Panc1 (cell line): ENCODE measurements at regions not wholly inside any gene's neighbourhood (a gene's known extent, or its start where the extent isn't known, plus 50 kb on each side); places are given as distances from the start of the nearest gene placed in this dataset.

Experiments
- ATAC-seq: fragments of 200-7000 bp; cut with Tn5 transposase; 2 replicates; pipeline ENCODE4 v1.9.1; 2020; ENCODE audit warnings: mild to moderate bottlenecking, moderate library complexity
- BruUV-seq: library from RNA; stranded (reverse); fragments of 400-500 nt; replicated peaks from 2 replicates; lab custom pipeline; 2021; lab: Mats Ljungman, UMichigan
- CTCF ChIA-PET: fragments of 300-600 bp; sonication (Branson Sonifier 250); formaldehyde crosslinking; loops from one replicate; lab custom pipeline; 2022; ENCODE audit warnings: antibody characterized with exemption; lab: Charles Lee
- POLR2A ChIA-PET: fragments of 300-600 bp; sonication (Branson Sonifier 250); formaldehyde crosslinking; loops from one replicate; lab custom pipeline; 2022; ENCODE audit warnings: antibody characterized with exemption; lab: Charles Lee
- DNase-seq: peaks from one replicate; pipeline ENCODE4 v3.0.0-alpha.2; 2010; ENCODE audit warnings: low read depth, low spot score
- H3K27ac ChIP-seq: 2 replicates; pipeline ENCODE4 v1.5.1; 2011; ENCODE audit warnings: mild to moderate bottlenecking, low read length, inconsistent platforms
- H3K27me3 ChIP-seq: fragments of 200-500 bp; sonication (Bioruptor generic); 2 replicates; pipeline ENCODE4 v1.6.0; 2014; ENCODE audit warnings: low read length, inconsistent platforms; ENCODE audit not compliant: control insufficient read depth, insufficient read depth
- H3K36me3 ChIP-seq: fragments of 200-500 bp; sonication (Bioruptor generic); 2 replicates; pipeline ENCODE4 v1.5.1; 2014; ENCODE audit warnings: inconsistent platforms, mild to moderate bottlenecking, low read length, moderate library complexity; ENCODE audit not compliant: control insufficient read depth, insufficient read depth
- H3K4me1 ChIP-seq: 2 replicates; pipeline ENCODE4 v1.5.1; 2011; ENCODE audit warnings: inconsistent platforms, mild to moderate bottlenecking, low read length, moderate library complexity; ENCODE audit not compliant: control insufficient read depth, insufficient read depth
- H3K4me3 ChIP-seq, 2 experiments: 2 replicates each; pipeline ENCODE4 v1.5.1; 2011 to 2012; ENCODE audit warnings: low read depth in 2 of 2, low read length in 2 of 2, mild to moderate bottlenecking in 2 of 2, inconsistent platforms in 1 of 2, moderate library complexity in 1 of 2
- H3K9me3 ChIP-seq: fragments of 200-500 bp; sonication (Bioruptor generic); 2 replicates; pipeline ENCODE4 v1.5.1; 2014; ENCODE audit warnings: low read depth, mild to moderate bottlenecking, inconsistent platforms, low read length, moderate library complexity; ENCODE audit not compliant: control insufficient read depth, insufficient read depth
- POLR2AphosphoS5 ChIP-seq: IDR thresholded peaks from 2 replicates; pipeline ENCODE4 v1.6.1; 2012; ENCODE audit warnings: mild to moderate bottlenecking, low read depth, low read length, moderate library complexity
- SIN3A ChIP-seq: IDR thresholded peaks from 2 replicates; pipeline ENCODE4 v1.6.1; 2012; ENCODE audit warnings: low read depth, mild to moderate bottlenecking, low read length, moderate library complexity, borderline replicate concordance; ENCODE audit not compliant: insufficient read depth
- TCF7L2 ChIP-seq: IDR thresholded peaks from 2 replicates; pipeline ENCODE4 v1.6.1; 2011; ENCODE audit warnings: mild to moderate bottlenecking, low read depth, low read length, inconsistent platforms
- in situ Hi-C: cut with HindIII; loops from 2 replicates; pipeline ENCODE4 v1.10.0; 2016; ENCODE audit warnings: low sequenced_read_pairs, low pct_unique_long_range_greater_than_20kb
- intact Hi-C: fragments of 100-400 bp; cut with micrococcal nuclease; formaldehyde crosslinking; loops from one replicate; pipeline ENCODE4 v1.10.0; 2022; ENCODE audit not compliant: unreplicated experiment
- TF ChIP-seq, protein P1 (sequence below), 2 experiments: IDR thresholded peaks; 2 replicates each; pipeline ENCODE4 v1.6.1; 2011 to 2012; ENCODE audit warnings: low read depth in 2 of 2, control low read depth in 1 of 2, low read length in 1 of 2, mild to moderate bottlenecking in 1 of 2, moderate library complexity in 1 of 2; ENCODE audit not compliant: insufficient read depth in 1 of 2
- TF ChIP-seq, protein P2 (sequence below): fragments of 450-650 bp; IDR thresholded peaks from 2 replicates; pipeline ENCODE4 v1.5.1; 2017; ENCODE audit warnings: mild to moderate bottlenecking

DNA sequence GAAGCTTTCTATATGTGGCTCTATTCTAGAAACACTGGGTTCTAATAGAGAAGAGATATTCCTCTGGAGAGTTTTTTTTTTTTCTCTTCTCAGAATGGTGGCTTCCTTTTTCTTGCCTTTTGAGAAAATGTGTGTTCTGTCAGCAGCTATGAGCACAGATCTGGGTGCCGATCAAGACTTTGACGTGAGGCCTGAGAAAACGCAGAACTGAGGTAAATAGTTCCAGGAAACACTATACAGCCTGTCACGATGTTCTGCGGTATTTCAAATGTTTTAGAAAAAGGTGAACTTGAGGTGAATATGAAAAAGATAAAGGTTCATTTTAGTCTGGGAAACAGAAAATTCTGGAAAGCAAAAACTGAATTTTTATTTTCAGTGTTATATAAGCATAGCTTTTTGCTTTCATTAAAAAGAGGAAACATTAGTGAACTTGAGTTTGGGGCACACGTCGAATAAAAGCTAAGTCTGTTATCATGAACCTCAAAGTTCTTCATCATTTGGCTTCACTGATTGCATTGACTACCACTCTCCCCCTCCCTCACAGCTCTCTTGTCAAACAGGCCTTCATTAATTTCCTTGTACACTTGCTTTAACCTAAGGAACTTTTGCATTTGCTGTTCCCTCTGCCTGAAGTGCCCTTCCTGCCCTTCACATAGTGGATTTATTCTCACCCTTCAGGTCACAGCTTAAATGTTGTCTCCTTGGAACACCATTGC is 265.1 kb downstream of the NFKBIZ start:
- no peaks in the 10 kb centered on the region for H3K9me3 ChIP-seq
- no peaks in the 10 kb centered on the region for H3K36me3 ChIP-seq
- no peak overlapping the region for H3K4me3 ChIP-seq
- POLR2A ChIA-PET = interaction anchor here (0.6 kb wide), 1 partner anchor 194 kb away, joined by 3 read pairs; no protein-coding TSS in a partner anchor
- intact Hi-C loops (no loop called here), in situ Hi-C loops (no loop called here)
- H3K27ac ChIP-seq = no peak overlapping the region
- TF ChIP-seq, protein P1, sequence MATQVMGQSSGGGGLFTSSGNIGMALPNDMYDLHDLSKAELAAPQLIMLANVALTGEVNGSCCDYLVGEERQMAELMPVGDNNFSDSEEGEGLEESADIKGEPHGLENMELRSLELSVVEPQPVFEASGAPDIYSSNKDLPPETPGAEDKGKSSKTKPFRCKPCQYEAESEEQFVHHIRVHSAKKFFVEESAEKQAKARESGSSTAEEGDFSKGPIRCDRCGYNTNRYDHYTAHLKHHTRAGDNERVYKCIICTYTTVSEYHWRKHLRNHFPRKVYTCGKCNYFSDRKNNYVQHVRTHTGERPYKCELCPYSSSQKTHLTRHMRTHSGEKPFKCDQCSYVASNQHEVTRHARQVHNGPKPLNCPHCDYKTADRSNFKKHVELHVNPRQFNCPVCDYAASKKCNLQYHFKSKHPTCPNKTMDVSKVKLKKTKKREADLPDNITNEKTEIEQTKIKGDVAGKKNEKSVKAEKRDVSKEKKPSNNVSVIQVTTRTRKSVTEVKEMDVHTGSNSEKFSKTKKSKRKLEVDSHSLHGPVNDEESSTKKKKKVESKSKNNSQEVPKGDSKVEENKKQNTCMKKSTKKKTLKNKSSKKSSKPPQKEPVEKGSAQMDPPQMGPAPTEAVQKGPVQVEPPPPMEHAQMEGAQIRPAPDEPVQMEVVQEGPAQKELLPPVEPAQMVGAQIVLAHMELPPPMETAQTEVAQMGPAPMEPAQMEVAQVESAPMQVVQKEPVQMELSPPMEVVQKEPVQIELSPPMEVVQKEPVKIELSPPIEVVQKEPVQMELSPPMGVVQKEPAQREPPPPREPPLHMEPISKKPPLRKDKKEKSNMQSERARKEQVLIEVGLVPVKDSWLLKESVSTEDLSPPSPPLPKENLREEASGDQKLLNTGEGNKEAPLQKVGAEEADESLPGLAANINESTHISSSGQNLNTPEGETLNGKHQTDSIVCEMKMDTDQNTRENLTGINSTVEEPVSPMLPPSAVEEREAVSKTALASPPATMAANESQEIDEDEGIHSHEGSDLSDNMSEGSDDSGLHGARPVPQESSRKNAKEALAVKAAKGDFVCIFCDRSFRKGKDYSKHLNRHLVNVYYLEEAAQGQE (IDR thresholded peaks at IDR 0.05; ENCODE audit: insufficient read depth in 1 of 2, low read depth in 2 of 2, low read length in 1 of 2) = no peak
- no peak for TF ChIP-seq TCF7L2
- TF ChIP-seq SIN3A = no peak
- no peak for TF ChIP-seq POLR2AphosphoS5
- TF ChIP-seq, protein P2, sequence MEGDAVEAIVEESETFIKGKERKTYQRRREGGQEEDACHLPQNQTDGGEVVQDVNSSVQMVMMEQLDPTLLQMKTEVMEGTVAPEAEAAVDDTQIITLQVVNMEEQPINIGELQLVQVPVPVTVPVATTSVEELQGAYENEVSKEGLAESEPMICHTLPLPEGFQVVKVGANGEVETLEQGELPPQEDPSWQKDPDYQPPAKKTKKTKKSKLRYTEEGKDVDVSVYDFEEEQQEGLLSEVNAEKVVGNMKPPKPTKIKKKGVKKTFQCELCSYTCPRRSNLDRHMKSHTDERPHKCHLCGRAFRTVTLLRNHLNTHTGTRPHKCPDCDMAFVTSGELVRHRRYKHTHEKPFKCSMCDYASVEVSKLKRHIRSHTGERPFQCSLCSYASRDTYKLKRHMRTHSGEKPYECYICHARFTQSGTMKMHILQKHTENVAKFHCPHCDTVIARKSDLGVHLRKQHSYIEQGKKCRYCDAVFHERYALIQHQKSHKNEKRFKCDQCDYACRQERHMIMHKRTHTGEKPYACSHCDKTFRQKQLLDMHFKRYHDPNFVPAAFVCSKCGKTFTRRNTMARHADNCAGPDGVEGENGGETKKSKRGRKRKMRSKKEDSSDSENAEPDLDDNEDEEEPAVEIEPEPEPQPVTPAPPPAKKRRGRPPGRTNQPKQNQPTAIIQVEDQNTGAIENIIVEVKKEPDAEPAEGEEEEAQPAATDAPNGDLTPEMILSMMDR = no peak
- CTCF ChIA-PET = interaction anchor here (0.6 kb wide), 1 partner anchor 286 kb away, joined by 5 read pairs; no protein-coding TSS in a partner anchor
- BruUV-seq = no TSS peak
- no peaks in the 10 kb centered on the region for H3K4me1 ChIP-seq
- ATAC-seq = no peak
- no peak for DNase-seq
- no peaks in the 10 kb centered on the region for H3K27me3 ChIP-seq

GRCh38 chr3:102122527-102122926 is 273.2 kb downstream of the NFKBIZ start:
- Histone ChIP-seq H3K27ac (no peak overlapping the region), H3K4me1 (no peaks in the 10 kb centered on the region), H3K36me3 (no peaks in the 10 kb centered on the region), H3K27me3 (no peaks in the 10 kb centered on the region), H3K4me3 (no peak overlapping the region), H3K9me3 (peaks cover 20% of the 10 kb centered on the region; the same call in 1 of the 2 replicates)
- in situ Hi-C loops = no loop called here
- ATAC-seq = no peak
- BruUV-seq = no TSS peak
- intact Hi-C loops = no loop called here
- no peak for DNase-seq
- no peak for TF ChIP-seq TCF7L2
- TF ChIP-seq, protein P1 (IDR thresholded peaks at IDR 0.05; ENCODE audit: insufficient read depth in 1 of 2, low read depth in 2 of 2, low read length in 1 of 2) = no peak
- TF ChIP-seq, protein P2 = no peak
- TF ChIP-seq SIN3A = no peak
- no peak for TF ChIP-seq POLR2AphosphoS5
- CTCF ChIA-PET = no interaction called here
- POLR2A ChIA-PET = no interaction called here
